MM.1S (cell line): ENCODE measurements at regions not wholly inside any gene's neighbourhood (a gene's known extent, or its start where the extent isn't known, plus 50 kb on each side); places are given as distances from the start of the nearest gene placed in this dataset.

ENCODE experiments used
- DNase-seq: peaks from one replicate; pipeline ENCODE4 v3.0.0-alpha.2; 2015
- H2AFZ ChIP-seq: fragments of 300-600 bp; sonication (generic); 2 replicates; pipeline ENCODE4 v1.6.0; 2016; ENCODE audit warnings: antibody characterized with exemption, low read length
- H3F3A ChIP-seq: fragments of 300-600 bp; sonication (generic); 2 replicates; pipeline ENCODE4 v1.6.1; 2016; ENCODE audit warnings: mild to moderate bottlenecking, antibody characterized with exemption, low read length, moderate library complexity, mixed read lengths; ENCODE audit not compliant: insufficient read depth
- H3K27ac ChIP-seq: fragments of 300-600 bp; sonication (generic); 2 replicates; pipeline ENCODE4 v1.5.1; 2016; ENCODE audit warnings: mild to moderate bottlenecking, low read length
- H3K27me3 ChIP-seq: fragments of 300-600 bp; sonication (generic); replicated peaks from 2 replicates; pipeline ENCODE4 v1.6.0; 2016; ENCODE audit warnings: low read length; ENCODE audit not compliant: insufficient read depth
- H3K36me3 ChIP-seq: fragments of 300-600 bp; sonication (generic); replicated peaks from 2 replicates; pipeline ENCODE4 v1.6.1; 2016; ENCODE audit warnings: mild to moderate bottlenecking, low read length, mixed read lengths; ENCODE audit not compliant: insufficient read depth
- H3K4me1 ChIP-seq: fragments of 300-600 bp; sonication (generic); 2 replicates; pipeline ENCODE4 v1.6.1; 2016; ENCODE audit warnings: low read length, mixed read lengths
- H3K4me2 ChIP-seq: fragments of 300-600 bp; sonication (generic); 2 replicates; pipeline ENCODE4 v1.6.0; 2016; ENCODE audit warnings: low read depth, low read length
- H3K4me3 ChIP-seq: fragments of 300-600 bp; sonication (generic); 2 replicates; pipeline ENCODE4 v1.5.1; 2016; ENCODE audit warnings: low read length, mixed read lengths
- H3K79me2 ChIP-seq: fragments of 300-600 bp; sonication (generic); 2 replicates; pipeline ENCODE4 v1.6.1; 2016; ENCODE audit warnings: mixed run types, low read length, mixed read lengths
- H3K9ac ChIP-seq: fragments of 300-600 bp; sonication (generic); 2 replicates; pipeline ENCODE4 v1.6.1; 2016; ENCODE audit warnings: low read length, mixed read lengths
- H3K9me2 ChIP-seq: fragments of 300-600 bp; sonication (generic); replicated peaks from 2 replicates; pipeline ENCODE4 v1.6.1; 2016; ENCODE audit warnings: mild to moderate bottlenecking, low read length, mixed read lengths; ENCODE audit not compliant: insufficient read depth
- H3K9me3 ChIP-seq: fragments of 300-600 bp; sonication (generic); replicated peaks from 2 replicates; pipeline ENCODE4 v1.6.1; 2016; ENCODE audit warnings: mild to moderate bottlenecking, low read length, mixed read lengths; ENCODE audit not compliant: insufficient read depth
- H4K20me1 ChIP-seq: fragments of 300-600 bp; sonication (generic); 2 replicates; pipeline ENCODE4 v1.6.1; 2016; ENCODE audit warnings: mild to moderate bottlenecking, low read length, moderate library complexity, mixed read lengths; ENCODE audit not compliant: insufficient read depth
- EZH2 ChIP-seq: fragments of 300-600 bp; sonication (generic); optimal IDR thresholded peaks from 2 replicates; pipeline ENCODE3; 2017; ENCODE audit warnings: low read depth, mild to moderate bottlenecking, antibody characterized with exemption, low read length, mixed read lengths
- EZH2phosphoT487 ChIP-seq: fragments of 300-600 bp; sonication (generic); IDR thresholded peaks from 2 replicates; pipeline ENCODE4 v1.6.1; 2018; ENCODE audit warnings: antibody characterized with exemption, low read length
- TF ChIP-seq, protein P1 (sequence below): fragments of 300-600 bp; sonication (generic); IDR thresholded peaks from 2 replicates; pipeline ENCODE4 v1.5.1; 2016; ENCODE audit warnings: antibody characterized with exemption, low read length, mixed read lengths

DNA sequence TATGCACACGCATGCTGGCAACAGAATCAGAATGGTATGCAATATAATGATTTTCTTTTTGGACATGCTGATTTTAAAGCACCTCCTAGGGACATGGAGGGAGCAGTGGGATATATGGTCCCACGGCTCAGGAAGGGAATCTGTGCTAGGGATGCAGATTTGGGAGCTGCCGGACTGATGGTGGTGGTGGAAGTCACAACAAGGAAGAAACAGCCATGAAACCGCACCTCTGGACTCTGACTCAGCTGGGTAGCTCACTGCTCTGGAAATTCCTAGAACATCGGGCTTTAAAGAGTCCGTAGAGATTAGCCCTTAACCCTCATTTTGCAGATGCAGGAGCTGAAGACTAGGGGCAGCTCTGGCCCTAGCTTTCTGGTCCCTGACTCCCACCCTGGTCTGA is 364.3 kb upstream of the KLHL29 start:
- Histone ChIP-seq H3K9me3 (no peaks in the 10 kb centered on the region), H3K27me3 (no peaks in the 10 kb centered on the region), H4K20me1 (no peaks in the 10 kb centered on the region), H3F3A (no peaks in the 10 kb centered on the region), H3K4me1 (no peaks in the 10 kb centered on the region), H3K27ac (no peak overlapping the region), H3K36me3 (no peaks in the 10 kb centered on the region), H3K9me2 (no peaks in the 10 kb centered on the region), H3K9ac (no peak overlapping the region), H2AFZ (no peak overlapping the region), H3K79me2 (no peaks in the 10 kb centered on the region), H3K4me3 (no peak overlapping the region), H3K4me2 (no peak overlapping the region)
- DNase-seq = no peak
- TF ChIP-seq EZH2phosphoT487 = no peak
- no peak for TF ChIP-seq EZH2
- TF ChIP-seq, protein P1, sequence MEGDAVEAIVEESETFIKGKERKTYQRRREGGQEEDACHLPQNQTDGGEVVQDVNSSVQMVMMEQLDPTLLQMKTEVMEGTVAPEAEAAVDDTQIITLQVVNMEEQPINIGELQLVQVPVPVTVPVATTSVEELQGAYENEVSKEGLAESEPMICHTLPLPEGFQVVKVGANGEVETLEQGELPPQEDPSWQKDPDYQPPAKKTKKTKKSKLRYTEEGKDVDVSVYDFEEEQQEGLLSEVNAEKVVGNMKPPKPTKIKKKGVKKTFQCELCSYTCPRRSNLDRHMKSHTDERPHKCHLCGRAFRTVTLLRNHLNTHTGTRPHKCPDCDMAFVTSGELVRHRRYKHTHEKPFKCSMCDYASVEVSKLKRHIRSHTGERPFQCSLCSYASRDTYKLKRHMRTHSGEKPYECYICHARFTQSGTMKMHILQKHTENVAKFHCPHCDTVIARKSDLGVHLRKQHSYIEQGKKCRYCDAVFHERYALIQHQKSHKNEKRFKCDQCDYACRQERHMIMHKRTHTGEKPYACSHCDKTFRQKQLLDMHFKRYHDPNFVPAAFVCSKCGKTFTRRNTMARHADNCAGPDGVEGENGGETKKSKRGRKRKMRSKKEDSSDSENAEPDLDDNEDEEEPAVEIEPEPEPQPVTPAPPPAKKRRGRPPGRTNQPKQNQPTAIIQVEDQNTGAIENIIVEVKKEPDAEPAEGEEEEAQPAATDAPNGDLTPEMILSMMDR = no peak

DNA sequence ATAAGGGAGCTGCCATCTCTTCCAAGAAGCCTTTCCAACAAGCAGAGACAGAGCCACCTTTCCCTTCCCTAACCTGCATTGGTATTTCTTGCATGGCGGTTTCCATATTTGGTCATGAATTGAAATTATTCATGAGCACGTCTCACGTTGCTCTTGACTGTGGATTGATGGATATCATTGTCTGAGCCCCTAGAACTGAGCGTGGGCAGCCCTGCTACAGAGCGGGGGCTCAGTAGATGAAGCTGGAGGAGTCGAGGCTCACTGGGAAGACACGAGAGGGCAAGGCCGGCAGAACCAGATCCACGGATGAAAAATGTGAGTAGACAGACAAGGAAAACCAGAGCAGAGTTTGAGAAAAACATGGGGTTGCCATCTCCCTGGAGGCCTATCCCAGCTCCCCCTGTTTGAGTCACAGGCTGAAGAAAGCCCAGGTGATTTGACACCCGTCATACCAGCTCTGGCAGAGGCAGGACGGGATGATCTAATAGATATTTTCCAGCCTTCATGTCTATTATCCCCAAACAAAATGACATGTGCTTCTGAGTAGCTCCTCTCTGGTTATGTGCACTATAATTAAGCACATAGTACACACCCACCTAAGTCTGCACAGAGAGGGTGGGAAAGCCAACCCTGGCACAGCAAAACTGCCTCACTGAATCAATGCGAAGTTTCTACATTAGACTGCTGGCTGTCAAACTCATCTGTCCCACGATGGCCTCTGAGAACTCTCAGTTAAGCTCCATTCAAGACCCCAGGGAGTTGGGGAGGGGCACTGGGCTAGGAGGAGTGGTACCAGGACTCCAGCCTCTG is 363.5 kb upstream of the KLHL29 start:
- H4K20me1 ChIP-seq = no peaks in the 10 kb centered on the region
- no peaks in the 10 kb centered on the region for H3K9me3 ChIP-seq
- H3K4me3 ChIP-seq = no peak overlapping the region
- no peak overlapping the region for H3K4me2 ChIP-seq
- no peak overlapping the region for H3K27ac ChIP-seq
- no peaks in the 10 kb centered on the region for H3K36me3 ChIP-seq
- H3K4me1 ChIP-seq = no peaks in the 10 kb centered on the region
- DNase-seq = no peak
- TF ChIP-seq EZH2 = no peak
- TF ChIP-seq, protein P1 = no peak
- H3F3A ChIP-seq = no peaks in the 10 kb centered on the region
- no peak overlapping the region for H3K9ac ChIP-seq
- H3K9me2 ChIP-seq = no peaks in the 10 kb centered on the region
- H2AFZ ChIP-seq = no peak overlapping the region
- no peaks in the 10 kb centered on the region for H3K79me2 ChIP-seq
- no peaks in the 10 kb centered on the region for H3K27me3 ChIP-seq

DNA sequence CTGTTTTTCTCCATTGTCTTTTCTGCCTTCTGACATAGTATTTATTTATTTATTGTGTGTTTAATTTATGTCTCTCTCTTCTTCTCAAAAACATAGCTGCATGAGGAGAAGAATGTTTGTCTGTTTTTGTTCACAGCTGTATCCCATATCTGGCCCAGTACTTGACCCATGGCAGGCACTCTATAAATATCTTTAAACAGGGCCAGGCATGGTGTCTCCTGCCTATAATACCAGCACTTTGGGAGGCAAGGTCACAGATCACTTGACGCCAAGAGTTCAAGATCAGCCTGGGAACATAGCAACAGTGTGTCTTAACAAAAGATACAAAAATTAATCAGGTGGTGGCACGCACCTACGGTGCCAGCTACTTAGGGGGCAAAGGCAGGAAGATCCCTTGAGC is 361.3 kb upstream of the KLHL29 start:
- H3K4me3 ChIP-seq = no peak overlapping the region
- DNase-seq = no peak
- no peaks in the 10 kb centered on the region for H3K36me3 ChIP-seq
- TF ChIP-seq, protein P1 = no peak
- TF ChIP-seq EZH2 (no peak), EZH2phosphoT487 (no peak)
- H4K20me1 ChIP-seq = no peaks in the 10 kb centered on the region
- H3K9me2 ChIP-seq = no peaks in the 10 kb centered on the region
- no peaks in the 10 kb centered on the region for H3F3A ChIP-seq
- H3K27ac ChIP-seq = no peak overlapping the region
- no peaks in the 10 kb centered on the region for H3K9me3 ChIP-seq
- no peaks in the 10 kb centered on the region for H3K4me1 ChIP-seq
- no peak overlapping the region for H3K4me2 ChIP-seq
- H2AFZ ChIP-seq = no peak overlapping the region
- no peak overlapping the region for H3K9ac ChIP-seq
- H3K27me3 ChIP-seq = no peaks in the 10 kb centered on the region
- H3K79me2 ChIP-seq = no peaks in the 10 kb centered on the region
